CD4-positive, alpha-beta T cell (primary cell): ENCODE measurements at regions not wholly inside any gene's neighbourhood (a gene's known extent, or its start where the extent isn't known, plus 50 kb on each side); places are given as distances from the start of the nearest gene placed in this dataset.

Experiments
- ATAC-seq: fragments of 200-7000 bp; cut with Tn5 transposase; one replicate; pipeline ENCODE4 v1.10.0; 2022; ENCODE audit warnings: mild to moderate bottlenecking; ENCODE audit not compliant: poor library complexity
- CTCF ChIA-PET: fragments of 350-600 bp; sonication (Branson Sonifier 250); formaldehyde crosslinking; loops from one replicate; lab custom pipeline; 2021; ENCODE audit warnings: antibody characterized with exemption, inconsistent platforms; lab: Charles Lee
- POLR2A ChIA-PET: fragments of 350-600 bp; sonication (Branson Sonifier 250); formaldehyde crosslinking; loops from one replicate; lab custom pipeline; 2021; ENCODE audit warnings: antibody characterized with exemption, inconsistent platforms; lab: Charles Lee
- DNase-seq, 14 experiments: peaks; one replicate each; pipeline ENCODE4 v3.0.0-alpha.2; 2013 to 2020; ENCODE audit warnings: mixed read lengths in 2 of 14
- H3K27ac ChIP-seq, 2 donors: one replicate each; pipeline versions ENCODE4 v1.5.1 to v1.7.0; 2013; ENCODE audit warnings: low read length in 2 of 2, low read depth in 1 of 2, mild to moderate bottlenecking in 1 of 2
- H3K27me3 ChIP-seq, 2 experiments: 1 replicate in 1 of 2; 2 replicates in 1 of 2; pipeline versions ENCODE4 v1.6.1 to v1.7.0; 2013; ENCODE audit warnings: low read length in 2 of 2, control low read depth in 1 of 2, mild to moderate bottlenecking in 1 of 2, moderate library complexity in 1 of 2; ENCODE audit not compliant: insufficient read depth in 2 of 2, control insufficient read depth in 1 of 2
- H3K36me3 ChIP-seq: one replicate; pipeline ENCODE4 v1.6.1; 2013; ENCODE audit warnings: low read length, control low read depth; ENCODE audit not compliant: insufficient read depth
- H3K4me1 ChIP-seq: one replicate; pipeline ENCODE4 v1.6.1; 2013; ENCODE audit warnings: low read length, control low read depth; ENCODE audit not compliant: insufficient read depth
- H3K4me3 ChIP-seq: one replicate; pipeline ENCODE4 v1.5.1; 2013; ENCODE audit warnings: mild to moderate bottlenecking, low read length, moderate library complexity
- H3K9me3 ChIP-seq, 2 experiments: 1 replicate in 1 of 2; 2 replicates in 1 of 2; pipeline versions ENCODE4 v1.6.1 to v1.7.0; 2013; ENCODE audit warnings: low read length in 2 of 2, mild to moderate bottlenecking in 2 of 2, control low read depth in 1 of 2, moderate library complexity in 1 of 2; ENCODE audit not compliant: control insufficient read depth in 1 of 2, insufficient read depth in 1 of 2
- H3K27ac Mint-ChIP-seq: one replicate; pipeline ENCODE4 v1.8.0; 2020; ENCODE audit warnings: mixed read lengths
- H3K27me3 Mint-ChIP-seq: one replicate; pipeline ENCODE4 v1.8.0; 2021; ENCODE audit warnings: mixed read lengths
- H3K36me3 Mint-ChIP-seq: one replicate; pipeline ENCODE4 v1.8.0; 2021; ENCODE audit warnings: low read depth, mixed read lengths
- H3K4me1 Mint-ChIP-seq: one replicate; pipeline ENCODE4 v1.8.0; 2021; ENCODE audit warnings: low read depth, mixed read lengths
- H3K4me3 Mint-ChIP-seq: one replicate; pipeline ENCODE4 v1.8.0; 2020; ENCODE audit warnings: mild to moderate bottlenecking, mixed read lengths
- H3K9me3 Mint-ChIP-seq: one replicate; pipeline ENCODE4 v1.8.0; 2020; ENCODE audit warnings: mixed read lengths
- intact Hi-C, 2 experiments: fragments of 100-400 bp; cut with DNase I in 1 of 2; cut with micrococcal nuclease in 1 of 2; formaldehyde crosslinking; loops; one replicate each; pipeline versions ENCODE4 v1.15.1 to v1.9.0; 2023 to 2025; cut with DNase I, micrococcal nuclease
- TF ChIP-seq, protein P1 (sequence below): fragments of 200-600 bp; IDR thresholded peaks from one replicate; pipeline ENCODE4 v1.8.0; 2022; ENCODE audit warnings: antibody characterized with exemption, mild to moderate bottlenecking

DNA sequence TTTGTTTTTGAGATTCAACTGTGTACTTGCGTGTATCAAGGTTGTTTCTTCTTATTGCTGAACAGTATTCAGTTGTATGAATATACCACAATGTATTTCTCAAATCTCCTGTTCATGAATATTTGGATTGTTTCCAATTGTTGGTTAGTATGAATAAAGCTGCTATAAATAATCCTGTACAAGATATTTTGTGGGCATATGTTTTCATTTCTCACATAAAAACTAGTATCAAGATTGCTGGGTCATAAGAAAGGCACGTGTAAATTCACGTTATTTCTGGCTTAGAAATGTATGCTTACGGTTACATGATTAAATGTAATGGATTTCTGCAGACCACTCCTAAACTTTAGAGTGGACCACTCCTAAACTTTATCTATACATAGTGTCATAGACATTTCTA, 96.6 kb downstream of the BTBD3 start:
- CTCF ChIA-PET: no interaction called here
- H3K36me3 Mint-ChIP-seq: no peaks in the 10 kb centered on the region

GRCh38 chr20:12014736-12015135, 97.0 kb downstream of the BTBD3 start:
- Histone ChIP-seq H3K4me1 (no peaks in the 10 kb centered on the region), H3K4me3 (no peak overlapping the region), H3K36me3 (no peaks in the 10 kb centered on the region), H3K27ac (no peak overlapping the region), H3K9me3 (no peaks in the 10 kb centered on the region), H3K27me3 (no peaks in the 10 kb centered on the region)
- Mint-ChIP-seq H3K27ac (no peak overlapping the region), H3K27me3 (peaks cover 4% of the 10 kb centered on the region), H3K9me3 (no peaks in the 10 kb centered on the region), H3K4me1 (no peaks in the 10 kb centered on the region), H3K4me3 (no peak overlapping the region), H3K36me3 (no peaks in the 10 kb centered on the region)
- TF ChIP-seq, protein P1, sequence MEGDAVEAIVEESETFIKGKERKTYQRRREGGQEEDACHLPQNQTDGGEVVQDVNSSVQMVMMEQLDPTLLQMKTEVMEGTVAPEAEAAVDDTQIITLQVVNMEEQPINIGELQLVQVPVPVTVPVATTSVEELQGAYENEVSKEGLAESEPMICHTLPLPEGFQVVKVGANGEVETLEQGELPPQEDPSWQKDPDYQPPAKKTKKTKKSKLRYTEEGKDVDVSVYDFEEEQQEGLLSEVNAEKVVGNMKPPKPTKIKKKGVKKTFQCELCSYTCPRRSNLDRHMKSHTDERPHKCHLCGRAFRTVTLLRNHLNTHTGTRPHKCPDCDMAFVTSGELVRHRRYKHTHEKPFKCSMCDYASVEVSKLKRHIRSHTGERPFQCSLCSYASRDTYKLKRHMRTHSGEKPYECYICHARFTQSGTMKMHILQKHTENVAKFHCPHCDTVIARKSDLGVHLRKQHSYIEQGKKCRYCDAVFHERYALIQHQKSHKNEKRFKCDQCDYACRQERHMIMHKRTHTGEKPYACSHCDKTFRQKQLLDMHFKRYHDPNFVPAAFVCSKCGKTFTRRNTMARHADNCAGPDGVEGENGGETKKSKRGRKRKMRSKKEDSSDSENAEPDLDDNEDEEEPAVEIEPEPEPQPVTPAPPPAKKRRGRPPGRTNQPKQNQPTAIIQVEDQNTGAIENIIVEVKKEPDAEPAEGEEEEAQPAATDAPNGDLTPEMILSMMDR: no peak
- ATAC-seq (no peak), DNase-seq (no peak)
- POLR2A ChIA-PET: no interaction called here
- CTCF ChIA-PET: no interaction called here
- intact Hi-C loops: no loop called here

More for the DNA sequence above, 96.6 kb downstream of the BTBD3 start:
- peaks cover 4% of the 10 kb centered on the region for H3K27me3 Mint-ChIP-seq
- no peak overlapping the region for H3K27ac Mint-ChIP-seq
- ATAC-seq (no peak), DNase-seq (no peak)
- TF ChIP-seq, protein P1: no peak
- no peaks in the 10 kb centered on the region for H3K4me1 Mint-ChIP-seq
- Histone ChIP-seq H3K27me3 (no peaks in the 10 kb centered on the region), H3K9me3 (no peaks in the 10 kb centered on the region), H3K36me3 (no peaks in the 10 kb centered on the region), H3K4me3 (no peak overlapping the region), H3K4me1 (no peaks in the 10 kb centered on the region), H3K27ac (no peak overlapping the region)
- intact Hi-C loops: no loop called here
- H3K4me3 Mint-ChIP-seq: no peak overlapping the region
- H3K9me3 Mint-ChIP-seq: no peaks in the 10 kb centered on the region
- POLR2A ChIA-PET: no interaction called here

- TF ChIP-seq, protein P1: no peak
- CTCF ChIA-PET: no interaction called here
- POLR2A ChIA-PET: no interaction called here
- Histone ChIP-seq H3K27ac (no peak overlapping the region), H3K27me3 (no peaks in the 10 kb centered on the region), H3K4me3 (no peak overlapping the region), H3K9me3 (no peaks in the 10 kb centered on the region), H3K36me3 (no peaks in the 10 kb centered on the region), H3K4me1 (no peaks in the 10 kb centered on the region)
- H3K4me3 Mint-ChIP-seq: no peak overlapping the region
- H3K27me3 Mint-ChIP-seq: peaks cover 4% of the 10 kb centered on the region
- no peak for DNase-seq
- no peak for ATAC-seq
- no peaks in the 10 kb centered on the region for H3K4me1 Mint-ChIP-seq
- H3K9me3 Mint-ChIP-seq: no peaks in the 10 kb centered on the region
- no peak overlapping the region for H3K27ac Mint-ChIP-seq
- H3K36me3 Mint-ChIP-seq: no peaks in the 10 kb centered on the region
- intact Hi-C loops: no loop called here
These were observed 98.6 kb downstream of the BTBD3 start for GRCh38 chr20:12016291-12016690.
